ENCODE measurements at regions not wholly inside any gene's neighbourhood (a gene's known extent, or its start where the extent isn't known, plus 50 kb on each side); places are given as distances from the start of the nearest gene placed in this dataset.

DNA sequence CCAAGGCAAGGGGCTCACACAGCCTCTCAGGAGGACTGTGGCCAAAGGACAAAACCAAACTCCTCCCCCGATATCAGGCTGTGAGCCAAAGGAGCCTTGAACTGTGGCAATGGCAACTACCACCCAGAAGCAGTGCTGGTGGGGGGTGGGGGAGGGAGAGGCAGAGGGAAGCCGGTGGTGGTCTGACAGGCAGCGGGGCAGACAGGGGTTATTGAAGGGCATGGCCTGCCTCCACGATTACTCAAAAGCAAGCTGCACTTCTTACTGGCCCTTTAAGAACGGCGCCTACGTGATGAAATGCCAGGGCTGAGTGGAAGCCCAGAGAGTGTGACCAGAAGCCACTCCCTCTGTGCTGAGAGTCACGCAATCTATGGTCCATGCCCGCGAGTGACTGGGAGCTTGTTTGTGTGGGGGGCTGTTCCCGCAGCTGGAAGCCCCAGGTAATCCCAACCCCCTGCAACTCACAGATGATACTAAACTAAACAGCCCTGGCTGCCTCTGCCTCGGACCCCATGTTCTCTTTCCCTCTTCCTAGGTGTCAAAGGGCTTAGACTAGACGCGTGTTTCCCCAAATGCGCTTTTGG is 128.2 kb upstream of the CXCR4 start (continued):
- TF ChIP-seq MTF1 (CRISPR knock-in tag; IDR thresholded peaks at IDR 0.05; ENCODE audit: borderline replicate concordance), result no peak
- no peak for TF ChIP-seq WHSC1 (IDR thresholded peaks at IDR 0.05; ENCODE audit: low read length)
- no peak for TF ChIP-seq ZBTB1 (CRISPR knock-in tag; IDR thresholded peaks at IDR 0.05; ENCODE audit: borderline replicate concordance, low read depth)
- TF ChIP-seq SMAD1 (IDR thresholded peaks at IDR 0.05; ENCODE audit: low read depth, low read length, partially characterized antibody), result no peak

DNA sequence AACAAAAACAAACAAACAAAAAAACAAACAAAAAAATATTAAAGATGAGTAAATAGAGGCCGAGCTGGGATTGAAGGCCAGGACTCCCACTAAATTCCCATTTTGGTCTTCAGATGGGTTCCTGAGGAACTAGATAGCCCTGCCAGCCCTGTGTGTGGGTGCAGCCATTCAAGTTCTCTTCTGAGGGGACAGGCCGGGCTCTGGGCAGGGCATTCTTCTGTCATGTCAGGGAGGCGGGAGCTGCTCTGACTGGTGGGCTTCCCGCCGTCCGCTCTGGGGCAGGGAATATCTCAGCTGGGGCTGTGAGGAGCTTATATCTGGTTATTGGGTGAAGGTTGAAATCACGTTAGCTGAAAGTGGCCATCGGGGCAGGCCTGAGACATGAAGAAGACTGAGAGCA is 127.3 kb upstream of the CXCR4 start:
- H3K4me3 ChIP-seq, result no peak overlapping the region
- no peak overlapping the region for H3K27ac ChIP-seq (ENCODE audit: extremely low read depth, low read depth, low read length)
- peaks cover 0 to 2% of the 10 kb centered on the region in 2 experiments; a peak in 1 of 5 replicates for H3K4me1 ChIP-seq (replicated peaks in 1 of 2; ENCODE audit: control insufficient read depth in 2 of 2, insufficient read depth in 2 of 2, low read length in 2 of 2)
- no peaks in the 10 kb centered on the region for H4K20me1 ChIP-seq (replicated peaks; ENCODE audit: control insufficient read depth, insufficient read depth, low read length)
- H3K27me3 ChIP-seq (ENCODE audit: control insufficient read depth in 2 of 2, insufficient read depth in 2 of 2, low read length in 2 of 2), result peaks cover 2 to 20% of the 10 kb centered on the region in 2 experiments; a peak in 2 of 5 replicates
- no peak for ATAC-seq
- TF ChIP-seq BHLHE40 (IDR thresholded peaks at IDR 0.05; ENCODE audit: low read length), result no peak
- TF ChIP-seq SMAD4 (CRISPR knock-in tag; conservative IDR thresholded peaks at IDR 0.05), result no peak
- no peak for TF ChIP-seq ZNF175 (CRISPR knock-in tag; IDR thresholded peaks at IDR 0.05; ENCODE audit: low read depth)
- no peaks in the 10 kb centered on the region for H3K9me3 ChIP-seq (replicated peaks; ENCODE audit: control insufficient read depth, insufficient read depth, low read depth, low read length)
- no peaks in the 10 kb centered on the region for H3K36me3 ChIP-seq (ENCODE audit: control insufficient read depth, insufficient read depth, low read length)
- FAIRE-seq, result no peak
- H3K9me1 ChIP-seq (ENCODE audit: control insufficient read depth, insufficient read depth, low read length), result no peaks in the 10 kb centered on the region
- BruUV-seq (replicated peaks), result no TSS peak
- intact Hi-C loops (cut with micrococcal nuclease) (loop anchor here (10.0 kb wide), 1 partner anchor 330 kb away; no protein-coding TSS in a partner anchor), in situ Hi-C loops (cut with MboI) (no loop called here)
- no peak overlapping the region for H3K9ac ChIP-seq (ENCODE audit: insufficient read depth in 1 of 2, low read depth in 2 of 2, low read length in 2 of 2)
- no peaks in the 10 kb centered on the region for H3K79me2 ChIP-seq (ENCODE audit: control insufficient read depth, insufficient read depth, low read length)
- no peak overlapping the region for H2AFZ ChIP-seq (ENCODE audit: low read depth, low read length)
- CTCF ChIA-PET (ENCODE audit: low intra/inter-chr PET ratio), result no interaction called here
- POLR2A ChIA-PET, result no interaction called here
- DNase-seq (ENCODE audit: extremely low read depth in 1 of 4, low spot score in 3 of 4), result no peak
- 4% methylated on average over 8 of the region's 8 CpGs for WGBS (ENCODE audit: insufficient coverage, low coverage, missing lambda C conversion rate)
- no peak overlapping the region for H3K4me2 ChIP-seq (ENCODE audit: insufficient read depth, low read length)
